IMR-90 (cell line): ENCODE measurements at regions not wholly inside any gene's neighbourhood (a gene's known extent, or its start where the extent isn't known, plus 50 kb on each side); places are given as distances from the start of the nearest gene placed in this dataset.

Source experiments
- ATAC-seq: fragments of 200-7000 bp; cut with Tn5 transposase; 2 replicates; pipeline ENCODE4 v1.9.1; 2020; ENCODE audit warnings: low read depth, mild to moderate bottlenecking, moderate library complexity
- BruUV-seq: library from RNA; stranded (reverse); fragments of 400-500 nt; replicated peaks from 2 replicates; lab custom pipeline; 2021; lab: Mats Ljungman, UMichigan
- CTCF ChIA-PET: fragments of 300-600 bp; formaldehyde crosslinking; extraction: SDS; loops from one replicate; lab custom pipeline; 2021; ENCODE audit warnings: antibody characterized with exemption; lab: Yijun Ruan, JAX
- POLR2A ChIA-PET: fragments of 300-600 bp; sonication (Branson Sonifier 250); formaldehyde crosslinking; loops from one replicate; lab custom pipeline; 2022; ENCODE audit warnings: antibody characterized with exemption; ENCODE audit not compliant: unreplicated experiment; lab: Charles Lee
- DNase-seq: peaks from one replicate; pipeline ENCODE4 v3.0.0; 2013
- H2AFZ ChIP-seq: replicated peaks from 2 replicates; pipeline ENCODE3; 2013; ENCODE audit warnings: low read length, mild to moderate bottlenecking; ENCODE audit not compliant: poor library complexity
- H2AK5ac ChIP-seq: 2 replicates; pipeline ENCODE4 v1.6.1; 2013; ENCODE audit warnings: low read depth, low read length, inconsistent platforms
- H2AK9ac ChIP-seq: replicated peaks from 2 replicates; pipeline ENCODE3; 2013; ENCODE audit warnings: mild to moderate bottlenecking, low read depth, low read length, moderate library complexity; ENCODE audit not compliant: poor library complexity
- H2BK120ac ChIP-seq: 2 replicates; pipeline ENCODE4 v1.6.1; 2013; ENCODE audit warnings: low read depth, low read length, inconsistent platforms
- H2BK15ac ChIP-seq: 3 replicates; pipeline ENCODE4 v1.6.1; 2013; ENCODE audit warnings: low read depth, low read length, inconsistent platforms
- H2BK20ac ChIP-seq: 2 replicates; pipeline ENCODE4 v1.6.1; 2013; ENCODE audit warnings: low read depth, mild to moderate bottlenecking, inconsistent platforms, low read length, moderate library complexity
- H2BK5ac ChIP-seq: 2 replicates; pipeline ENCODE4 v1.6.1; 2013; ENCODE audit warnings: mild to moderate bottlenecking, low read depth, low read length, inconsistent platforms; ENCODE audit not compliant: poor library complexity, severe bottlenecking
- H3K14ac ChIP-seq: replicated peaks from 2 replicates; pipeline ENCODE4 v1.6.1; 2013; ENCODE audit warnings: low read depth, low read length, inconsistent platforms
- H3K18ac ChIP-seq: 2 replicates; pipeline ENCODE4 v1.6.1; 2013; ENCODE audit warnings: low read depth, low read length, control low read depth
- H3K23ac ChIP-seq: 2 replicates; pipeline ENCODE4 v1.6.1; 2013; ENCODE audit warnings: low read depth, low read length, inconsistent platforms
- H3K27ac ChIP-seq: 2 replicates; pipeline ENCODE4 v1.5.1; 2013; ENCODE audit warnings: mild to moderate bottlenecking, control low read depth, low read length; ENCODE audit not compliant: insufficient read depth
- H3K27me3 ChIP-seq: 2 replicates; pipeline ENCODE4 v1.6.1; 2013; ENCODE audit warnings: low read length; ENCODE audit not compliant: control insufficient read depth, insufficient read depth
- H3K36me3 ChIP-seq: 2 replicates; pipeline ENCODE4 v1.6.1; 2013; ENCODE audit warnings: low read length, mixed read lengths; ENCODE audit not compliant: control insufficient read depth, insufficient read depth
- H3K4ac ChIP-seq: 2 replicates; pipeline ENCODE4 v1.6.1; 2013; ENCODE audit warnings: low read depth, low read length, inconsistent platforms
- H3K4me1 ChIP-seq: 2 replicates; pipeline ENCODE4 v1.6.1; 2013; ENCODE audit warnings: low read length, mixed read lengths; ENCODE audit not compliant: control insufficient read depth, insufficient read depth
- H3K4me2 ChIP-seq: 2 replicates; pipeline ENCODE4 v1.6.1; 2013; ENCODE audit warnings: low read depth, mild to moderate bottlenecking, control low read depth, low read length, moderate library complexity
- H3K4me3 ChIP-seq: 2 replicates; pipeline ENCODE4 v1.5.1; 2013; ENCODE audit warnings: low read depth, mild to moderate bottlenecking, control low read depth, low read length, moderate library complexity; ENCODE audit not compliant: insufficient read depth
- H3K56ac ChIP-seq: 2 replicates; pipeline ENCODE4 v1.6.1; 2013; ENCODE audit warnings: low read length, inconsistent platforms; ENCODE audit not compliant: insufficient read depth; ENCODE audit errors: extremely low read depth
- H3K79me1 ChIP-seq, 2 experiments: 2 replicates each; pipeline ENCODE4 v1.6.1; 2013; ENCODE audit warnings: low read length in 2 of 2, inconsistent platforms in 1 of 2, low read depth in 1 of 2
- H3K9ac ChIP-seq: 2 replicates; pipeline ENCODE4 v1.6.1; 2013; ENCODE audit warnings: low read depth, low read length, control low read depth
- H3K9me1 ChIP-seq: 2 replicates; pipeline ENCODE4 v1.6.1; 2013; ENCODE audit warnings: low read length, inconsistent platforms; ENCODE audit not compliant: insufficient read depth
- H3K9me3 ChIP-seq: 2 replicates; pipeline ENCODE4 v1.6.1; 2013; ENCODE audit warnings: low read length; ENCODE audit not compliant: control insufficient read depth, insufficient read depth
- H4K20me1 ChIP-seq: 2 replicates; pipeline ENCODE4 v1.6.1; 2013; ENCODE audit warnings: low read length, inconsistent platforms; ENCODE audit not compliant: insufficient read depth
- H4K5ac ChIP-seq: 2 replicates; pipeline ENCODE4 v1.6.1; 2013; ENCODE audit warnings: mild to moderate bottlenecking, low read depth, low read length, control low read depth
- H4K8ac ChIP-seq, 2 experiments: 2 replicates each; pipeline ENCODE4 v1.6.1; 2013; ENCODE audit warnings: low read depth in 2 of 2, low read length in 2 of 2, control low read depth in 1 of 2, inconsistent platforms in 1 of 2
- H4K91ac ChIP-seq: 2 replicates; pipeline ENCODE4 v1.6.1; 2013; ENCODE audit warnings: low read depth, low read length, inconsistent platforms; ENCODE audit not compliant: insufficient read depth
- MAFK ChIP-seq: IDR thresholded peaks from 2 replicates; pipeline ENCODE4 v1.6.1; 2012; ENCODE audit warnings: low read depth, low read length, improper control_type of control experiment
- WGBS, 2 experiments: methylation state at CpG; one replicate each; pipeline versions ENCODE4 v1.1.5 to v1.1.7; 2013; ENCODE audit warnings: missing lambda C conversion rate in 2 of 2; ENCODE audit not compliant: insufficient read length in 1 of 2; ENCODE audit errors: extremely low coverage in 2 of 2; 5-methylcytosine and 5-hydroxymethylcytosine counted together
- dilution Hi-C: fragments of 300-500 bp; cut with HindIII; formaldehyde crosslinking; loops from one replicate; pipeline ENCODE4 v1.14.3; 2018; ENCODE audit warnings: low sequenced_read_pairs; ENCODE audit not compliant: unreplicated experiment
- in situ Hi-C: fragments of 300-500 bp; cut with MboI; formaldehyde crosslinking; loops from 3 replicates; pipeline ENCODE4 v1.14.3; 2019; ENCODE audit warnings: low sequenced_read_pairs, inconsistent platforms, mixed read lengths
- intact Hi-C: fragments of 100-400 bp; cut with micrococcal nuclease; formaldehyde crosslinking; loops from 2 replicates; pipeline ENCODE4 v1.10.0; 2022

DNA sequence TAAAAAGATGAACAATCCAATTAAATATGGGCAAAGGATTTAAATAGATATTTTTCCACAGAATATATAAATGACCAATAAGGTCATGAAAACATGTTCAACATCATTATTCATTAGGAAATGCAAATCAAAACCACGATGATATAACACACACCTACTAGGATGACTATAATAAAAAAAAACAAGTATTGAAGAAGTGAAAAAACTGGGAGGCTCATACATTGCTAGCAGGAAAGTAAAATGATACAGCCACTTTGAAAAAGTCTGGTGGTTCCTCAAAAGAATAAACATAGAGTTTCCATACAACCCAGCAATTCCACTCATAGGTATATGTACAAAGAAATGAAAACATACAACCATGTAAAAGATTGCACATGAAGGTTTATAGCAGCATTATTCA lies 75.7 kb upstream of the RAB4A start:
- BruUV-seq: no TSS peak
- no peak overlapping the region for H3K4me3 ChIP-seq
- no peak overlapping the region for H2BK20ac ChIP-seq

More for the DNA sequence above, 75.7 kb upstream of the RAB4A start:
- Histone ChIP-seq H3K36me3 (no peaks in the 10 kb centered on the region), H2BK15ac (no peak overlapping the region), H4K8ac (no peak overlapping the region), H4K91ac (no peak overlapping the region), H3K56ac (no peak overlapping the region), H3K27ac (no peak overlapping the region), H3K14ac (no peak overlapping the region), H2AK9ac (no peak overlapping the region), H4K5ac (no peak overlapping the region), H3K4me2 (no peak overlapping the region), H3K23ac (no peak overlapping the region), H3K9me1 (peaks cover 8% of the 10 kb centered on the region), H3K4ac (no peak overlapping the region), H2BK120ac (no peak overlapping the region), H3K18ac (no peak overlapping the region), H3K27me3 (no peaks in the 10 kb centered on the region), H3K9me3 (no peaks in the 10 kb centered on the region), H2BK5ac (no peak overlapping the region), H3K4me1 (peaks cover 15% of the 10 kb centered on the region), H4K20me1 (no peaks in the 10 kb centered on the region), H3K79me1 (no peaks in the 10 kb centered on the region), H3K9ac (no peak overlapping the region), H2AFZ (no peak overlapping the region), H2AK5ac (no peak overlapping the region)
- ChIA-PET POLR2A (no interaction called here), CTCF (no interaction called here)
- in situ Hi-C loops (no loop called here), intact Hi-C loops (no loop called here), dilution Hi-C loops (no loop called here)
- ATAC-seq (no peak), DNase-seq (no peak)
- no peak for TF ChIP-seq MAFK
- no CpG with 5 or more reads among the region's 1 CpG for WGBS, 2 experiments
